ENCODE measurements at regions not wholly inside any gene's neighbourhood (a gene's known extent, or its start where the extent isn't known, plus 50 kb on each side); places are given as distances from the start of the nearest gene placed in this dataset.

DNA sequence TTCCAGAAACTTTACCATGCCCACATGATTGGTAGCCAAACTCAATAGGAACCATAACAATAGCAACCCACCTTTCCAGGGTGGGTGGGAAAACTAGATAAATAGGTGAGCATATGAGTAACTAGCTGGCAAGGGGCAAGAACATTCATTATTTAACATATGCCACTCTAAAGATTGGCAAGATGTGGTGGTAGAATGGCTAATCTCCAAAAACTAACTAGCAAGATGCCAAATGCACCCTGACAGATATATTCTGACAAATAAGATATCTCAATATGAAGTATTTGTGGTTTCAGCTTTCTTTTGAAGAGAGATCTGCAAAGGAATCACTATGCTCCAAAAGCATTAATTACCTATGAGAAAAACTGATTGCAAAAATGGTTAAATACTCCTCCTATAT, 895.6 kb downstream of the TLE1 start:
- TF ChIP-seq, protein P1, sequence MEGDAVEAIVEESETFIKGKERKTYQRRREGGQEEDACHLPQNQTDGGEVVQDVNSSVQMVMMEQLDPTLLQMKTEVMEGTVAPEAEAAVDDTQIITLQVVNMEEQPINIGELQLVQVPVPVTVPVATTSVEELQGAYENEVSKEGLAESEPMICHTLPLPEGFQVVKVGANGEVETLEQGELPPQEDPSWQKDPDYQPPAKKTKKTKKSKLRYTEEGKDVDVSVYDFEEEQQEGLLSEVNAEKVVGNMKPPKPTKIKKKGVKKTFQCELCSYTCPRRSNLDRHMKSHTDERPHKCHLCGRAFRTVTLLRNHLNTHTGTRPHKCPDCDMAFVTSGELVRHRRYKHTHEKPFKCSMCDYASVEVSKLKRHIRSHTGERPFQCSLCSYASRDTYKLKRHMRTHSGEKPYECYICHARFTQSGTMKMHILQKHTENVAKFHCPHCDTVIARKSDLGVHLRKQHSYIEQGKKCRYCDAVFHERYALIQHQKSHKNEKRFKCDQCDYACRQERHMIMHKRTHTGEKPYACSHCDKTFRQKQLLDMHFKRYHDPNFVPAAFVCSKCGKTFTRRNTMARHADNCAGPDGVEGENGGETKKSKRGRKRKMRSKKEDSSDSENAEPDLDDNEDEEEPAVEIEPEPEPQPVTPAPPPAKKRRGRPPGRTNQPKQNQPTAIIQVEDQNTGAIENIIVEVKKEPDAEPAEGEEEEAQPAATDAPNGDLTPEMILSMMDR (IDR thresholded peaks at IDR 0.05; ENCODE audit: low read depth, low read length), result no peak
- TF ChIP-seq, protein P2, sequence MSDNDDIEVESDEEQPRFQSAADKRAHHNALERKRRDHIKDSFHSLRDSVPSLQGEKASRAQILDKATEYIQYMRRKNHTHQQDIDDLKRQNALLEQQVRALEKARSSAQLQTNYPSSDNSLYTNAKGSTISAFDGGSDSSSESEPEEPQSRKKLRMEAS (IDR thresholded peaks at IDR 0.05; ENCODE audit: low read depth, low read length), result no peak
- no peak for TF ChIP-seq MYC (IDR thresholded peaks at IDR 0.05; ENCODE audit: low read depth, low read length)
